ENCODE measurements at regions not wholly inside any gene's neighbourhood (a gene's known extent, or its start where the extent isn't known, plus 50 kb on each side); places are given as distances from the start of the nearest gene placed in this dataset.
"Not testable (repeated sequence)": the region's sequence is repeated elsewhere in the genome, so short reads cannot be mapped to it uniquely, and the experiment has no call there.

DNA sequence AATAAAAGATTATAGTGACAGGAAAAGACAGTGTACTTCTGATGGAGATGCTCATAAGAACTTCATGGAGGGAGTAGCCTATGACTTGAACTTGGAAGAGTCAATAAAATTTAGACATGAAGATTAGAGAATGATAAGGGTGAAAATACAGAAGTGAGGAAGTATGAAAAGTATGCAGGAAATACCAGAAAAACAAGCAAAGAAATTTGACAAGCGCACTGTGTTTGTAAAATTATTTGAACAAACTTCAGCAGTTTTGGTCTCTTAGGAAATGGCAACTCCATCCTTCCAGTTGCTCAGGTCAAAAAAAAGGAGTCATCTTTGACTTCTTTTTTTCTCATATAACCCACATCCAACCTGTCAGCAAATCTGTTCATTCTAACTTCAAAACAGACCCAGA is 864.0 kb upstream of the ZEB2 start:
- no peak for DNase-seq

DNA sequence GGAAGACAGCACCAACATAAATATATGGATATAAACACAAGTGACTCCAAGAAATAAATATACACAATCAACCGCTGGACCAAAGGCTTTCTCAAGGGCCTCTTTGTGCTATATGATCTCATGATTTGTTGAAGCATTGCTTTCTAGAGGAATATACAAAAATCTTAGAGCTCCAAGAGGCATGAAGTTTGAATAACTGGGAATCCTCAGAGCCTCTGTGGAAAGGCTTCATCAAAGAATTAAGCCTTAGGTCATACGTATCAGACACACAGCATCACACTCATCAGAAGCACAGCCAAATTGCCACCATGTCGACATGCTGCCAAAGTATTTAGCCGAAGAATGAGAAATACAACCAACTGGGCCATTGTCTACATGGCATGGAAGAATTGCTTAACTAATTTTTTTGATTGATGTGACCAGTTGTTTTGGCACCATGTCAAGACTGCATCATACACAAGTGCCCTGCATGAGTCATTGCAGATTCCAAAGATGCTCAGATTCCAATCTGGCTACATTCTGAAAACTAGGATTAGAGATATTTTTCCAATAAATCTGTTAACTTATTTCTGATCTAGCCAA is 860.6 kb upstream of the ZEB2 start:
- peak; percentile 59 for DNase-seq

DNA sequence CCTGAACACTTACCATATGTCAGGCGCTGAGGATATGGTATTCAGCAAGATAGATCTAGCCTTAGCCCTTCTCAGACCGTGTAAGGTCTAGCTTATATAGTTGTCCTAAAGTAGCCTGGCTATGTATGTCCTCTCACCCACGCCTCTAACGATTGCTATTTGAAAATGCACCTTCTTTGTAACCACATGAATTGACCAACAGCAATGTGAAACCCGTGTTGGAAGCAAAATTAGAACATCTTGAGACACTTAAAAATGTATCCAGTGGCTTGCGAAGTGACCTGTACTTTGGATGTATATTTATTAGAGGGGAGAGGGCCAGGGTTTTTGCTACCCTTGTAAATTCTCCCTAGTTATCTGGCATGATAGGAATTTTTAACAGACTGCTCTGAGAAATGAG is 860.0 kb upstream of the ZEB2 start:
- no peak for DNase-seq

DNA sequence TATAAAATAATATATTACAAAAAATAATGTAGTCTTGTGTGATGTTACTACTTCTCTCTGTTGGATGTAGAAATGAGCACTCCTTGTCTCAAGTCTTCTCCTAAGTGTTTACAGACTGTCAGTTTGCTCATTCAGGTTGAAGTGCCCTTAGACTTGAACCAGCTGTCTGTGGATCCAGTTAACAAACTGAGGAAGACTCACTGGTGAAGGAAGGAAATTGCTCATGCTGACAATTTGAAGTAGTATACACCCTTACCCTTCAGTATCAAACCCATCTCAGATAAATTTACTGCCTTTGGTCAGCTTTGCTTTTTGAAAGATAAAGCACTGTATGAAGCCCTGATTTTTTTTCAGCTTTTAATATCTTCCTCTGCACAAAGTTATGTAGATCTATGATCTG is 854.2 kb upstream of the ZEB2 start:
- no peak for DNase-seq

DNA sequence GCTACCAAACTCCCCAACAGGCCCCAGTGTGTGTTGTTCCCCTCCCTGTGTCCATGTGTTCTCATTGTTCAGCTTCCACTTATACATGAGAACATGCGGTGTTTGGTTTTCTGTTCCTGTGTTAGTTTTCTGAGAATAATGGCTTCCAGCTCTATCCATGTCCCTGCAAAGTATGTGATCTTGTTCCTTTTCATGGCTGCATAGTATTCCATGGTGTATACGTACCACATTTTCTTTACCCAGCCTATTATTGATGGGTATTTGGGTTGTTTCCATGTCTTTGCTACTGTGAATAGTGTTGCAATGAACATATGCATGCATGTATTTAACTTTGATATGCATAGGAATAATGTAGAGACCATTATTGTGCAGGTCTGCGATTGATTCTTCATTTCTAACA is 847.4 kb upstream of the ZEB2 start:
- not testable (repeated sequence) for DNase-seq

DNA sequence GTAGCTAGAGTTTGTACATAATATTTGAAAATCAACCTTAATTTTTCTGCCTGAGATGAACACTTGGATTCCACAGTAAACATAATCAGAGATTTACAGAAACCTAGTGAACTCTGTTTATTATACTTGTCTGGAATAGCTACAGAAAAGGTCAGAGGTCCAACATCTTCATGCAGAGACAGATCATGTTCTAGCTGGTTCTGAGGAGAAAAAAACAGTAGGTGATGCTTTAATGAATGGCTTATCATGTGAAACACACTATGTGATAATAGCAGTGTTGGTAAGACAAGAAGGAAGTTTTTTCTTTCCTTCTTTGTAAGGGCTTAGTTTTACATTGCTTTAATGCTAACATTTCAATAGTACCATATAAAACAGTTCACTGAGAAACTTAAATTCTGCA is 846.4 kb upstream of the ZEB2 start:
- no peak for DNase-seq

DNA sequence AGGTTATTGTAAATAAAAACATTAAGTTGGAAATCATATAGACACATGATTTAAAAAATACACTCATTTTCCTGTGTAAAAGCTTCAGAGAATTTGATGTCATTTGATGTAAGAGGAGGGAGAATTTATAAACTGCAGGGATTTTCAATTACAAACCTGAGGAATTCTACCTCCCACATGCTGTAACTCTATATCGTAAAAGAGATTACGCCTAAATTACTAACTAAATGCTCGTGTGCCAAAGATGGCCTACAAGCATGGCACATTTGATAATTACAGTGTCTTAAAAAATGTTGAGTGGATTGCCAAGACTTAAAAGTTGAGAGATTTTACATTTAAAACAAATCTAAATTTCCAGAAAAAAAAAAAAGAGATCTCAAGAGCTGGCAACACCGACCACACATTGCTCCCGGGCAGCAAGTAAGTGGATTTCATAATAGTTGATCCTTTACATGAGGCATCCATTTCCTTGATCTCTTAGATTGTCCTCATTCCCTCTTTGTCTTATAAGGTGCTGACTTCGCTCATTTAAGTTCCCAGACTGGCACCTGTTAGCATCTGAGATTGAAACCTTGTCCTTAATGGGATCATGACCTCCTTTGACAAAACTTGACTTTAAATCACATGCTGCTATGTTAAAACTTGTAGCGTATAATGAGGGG is 840.3 kb upstream of the ZEB2 start:
- no peak for DNase-seq

DNA sequence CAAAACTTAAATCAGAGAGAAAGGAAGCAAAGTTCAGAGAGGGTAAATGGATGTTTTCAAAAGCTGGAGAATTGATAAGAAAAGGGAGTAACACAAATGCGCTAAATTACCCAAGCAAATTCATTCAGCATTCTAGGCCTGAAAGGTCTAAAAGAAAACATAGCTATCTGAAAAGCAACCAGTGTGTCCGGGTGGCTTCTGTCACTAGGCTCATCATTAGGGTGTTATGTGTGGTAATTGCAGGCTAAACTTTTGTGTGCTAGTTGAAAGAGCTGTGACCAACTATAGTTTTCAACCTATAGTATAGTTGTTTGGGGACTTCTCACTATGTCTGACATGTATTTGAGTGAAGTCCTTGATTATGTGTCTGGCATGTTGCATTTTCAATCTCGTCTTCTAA is 839.6 kb upstream of the ZEB2 start:
- DNase-seq, result no peak

DNA sequence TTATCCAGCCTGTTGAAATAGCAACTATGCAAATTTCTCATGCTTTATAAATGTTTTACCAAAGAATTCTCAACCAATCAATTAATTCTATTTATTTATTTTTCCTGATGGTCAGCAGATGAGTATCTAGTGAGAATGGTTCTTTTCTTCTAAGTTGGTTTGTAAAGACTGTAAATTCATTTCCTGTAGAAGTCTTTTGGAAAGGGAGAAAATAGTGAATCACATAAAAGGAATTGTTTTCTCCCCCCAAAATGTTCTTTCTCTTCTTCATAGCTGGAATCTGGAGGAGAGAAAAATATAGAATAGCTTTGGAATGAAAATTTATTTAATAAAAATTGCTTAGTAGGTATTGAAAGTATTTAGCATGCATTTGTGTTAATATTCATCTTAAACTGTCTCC is 836.1 kb upstream of the ZEB2 start:
- no peak for DNase-seq

DNA sequence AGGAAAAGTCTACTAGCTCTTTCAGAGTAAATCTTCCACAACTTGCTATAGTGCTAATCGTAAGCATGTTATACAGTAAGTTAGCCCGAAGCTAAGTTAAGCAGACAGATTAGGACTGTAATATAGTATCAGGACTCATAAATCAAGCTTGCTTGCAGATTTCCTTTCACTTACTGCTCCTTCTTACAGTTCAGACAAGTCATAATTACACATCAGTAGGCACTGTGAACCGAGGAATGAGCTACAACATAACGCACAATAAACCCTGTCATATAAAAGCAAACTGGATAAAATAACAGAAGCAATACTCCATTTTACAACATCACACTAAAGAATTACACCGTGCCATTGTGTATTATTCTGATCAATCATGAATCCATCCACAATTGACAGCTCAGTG is 832.6 kb upstream of the ZEB2 start:
- DNase-seq, result no peak

DNA sequence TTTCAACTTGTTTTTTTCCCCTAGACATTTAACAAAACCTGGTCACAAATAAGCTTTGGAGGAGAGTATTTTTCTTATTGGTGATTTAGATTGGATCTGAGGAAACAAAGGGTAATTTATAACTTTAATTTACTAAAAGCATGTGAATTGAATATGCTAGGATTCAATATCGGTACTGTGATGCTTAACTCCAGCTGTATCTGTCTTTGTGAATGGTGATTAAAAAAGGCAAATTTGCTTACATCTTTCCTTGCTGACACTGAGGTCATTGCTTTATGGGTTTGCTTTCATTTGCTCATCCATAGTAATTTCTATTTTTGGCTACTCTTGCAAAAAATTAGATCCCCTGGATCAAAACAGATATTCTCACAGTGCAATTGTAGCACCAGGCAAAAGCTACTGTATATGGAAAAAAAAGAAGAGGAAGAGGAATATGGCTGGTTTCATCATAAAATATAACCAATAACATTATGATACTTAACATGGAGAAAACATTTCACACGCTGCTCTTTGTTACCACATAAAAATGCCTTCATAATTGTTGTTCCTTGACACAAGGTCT is 832.0 kb upstream of the ZEB2 start:
- DNase-seq, result no peak

DNA sequence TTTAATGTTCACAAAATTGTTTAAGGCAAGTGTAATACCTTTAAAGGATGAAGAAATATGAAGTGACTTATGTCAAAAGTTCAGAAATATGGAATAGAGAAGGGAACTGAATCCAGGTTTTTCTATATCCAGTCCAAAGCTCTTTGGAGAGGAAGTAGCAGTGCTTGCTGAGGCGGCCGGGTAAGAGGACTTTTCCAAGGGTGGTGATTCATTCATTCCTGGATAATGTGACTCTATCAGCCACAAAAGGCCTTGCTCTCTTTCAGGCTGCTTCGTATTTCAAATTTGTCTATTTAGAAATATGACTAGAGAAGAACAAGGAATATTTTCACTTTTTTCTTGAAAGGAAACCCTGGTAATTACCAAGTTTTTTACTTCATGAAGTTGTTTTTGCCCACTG is 830.1 kb upstream of the ZEB2 start:
- DNase-seq, result no peak

DNA sequence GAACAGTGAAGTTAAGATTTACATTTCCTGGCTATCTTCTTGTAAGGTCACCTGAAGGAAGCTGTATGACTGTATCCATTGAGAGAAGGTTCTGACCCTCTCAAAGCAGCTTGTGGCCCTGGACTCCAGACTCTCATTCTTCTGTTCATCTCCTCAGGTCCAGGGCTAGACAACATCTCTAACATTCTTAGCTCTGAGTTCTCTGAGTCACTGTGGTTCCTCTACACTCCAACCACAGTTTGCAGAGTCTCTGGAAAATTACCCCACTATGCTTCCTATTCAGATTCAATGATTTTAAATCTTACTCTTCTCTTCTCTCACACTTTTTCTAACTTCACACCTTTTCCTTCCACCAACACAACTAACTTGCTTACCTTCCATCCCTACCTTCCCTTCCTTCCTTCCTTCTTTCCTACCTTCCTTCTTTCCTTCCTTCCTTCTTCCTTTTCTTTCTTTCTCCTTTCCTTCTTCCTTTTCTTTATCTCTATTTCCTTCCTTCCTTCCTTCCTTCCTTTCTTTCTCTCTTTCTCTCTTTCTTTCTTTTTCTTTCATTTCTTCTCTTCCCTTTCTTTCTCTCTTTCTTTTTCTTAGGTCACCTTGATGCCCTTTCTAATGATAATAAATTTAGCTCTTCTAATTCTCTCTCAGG is 824.3 kb upstream of the ZEB2 start:
- no peak for DNase-seq

DNA sequence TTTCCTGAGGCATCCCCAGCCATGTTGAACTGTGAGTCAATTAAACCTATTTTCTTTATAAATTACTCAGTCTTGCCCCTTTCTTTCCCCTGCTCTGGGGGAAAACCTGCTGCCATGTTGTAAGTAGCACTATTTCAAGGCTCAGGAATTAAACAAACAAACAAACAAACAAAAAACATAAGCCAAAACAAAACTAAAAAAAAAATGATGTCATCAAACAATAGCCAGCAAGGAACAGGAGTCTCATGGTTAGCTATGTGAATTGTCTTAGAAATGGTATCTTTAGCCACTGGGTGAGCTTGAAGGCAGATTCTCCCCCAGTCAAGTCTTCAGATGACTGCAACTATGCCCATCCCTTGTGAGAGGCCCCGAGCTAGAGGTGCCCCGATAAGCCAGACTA is 823.4 kb upstream of the ZEB2 start:
- no peak for DNase-seq

DNA sequence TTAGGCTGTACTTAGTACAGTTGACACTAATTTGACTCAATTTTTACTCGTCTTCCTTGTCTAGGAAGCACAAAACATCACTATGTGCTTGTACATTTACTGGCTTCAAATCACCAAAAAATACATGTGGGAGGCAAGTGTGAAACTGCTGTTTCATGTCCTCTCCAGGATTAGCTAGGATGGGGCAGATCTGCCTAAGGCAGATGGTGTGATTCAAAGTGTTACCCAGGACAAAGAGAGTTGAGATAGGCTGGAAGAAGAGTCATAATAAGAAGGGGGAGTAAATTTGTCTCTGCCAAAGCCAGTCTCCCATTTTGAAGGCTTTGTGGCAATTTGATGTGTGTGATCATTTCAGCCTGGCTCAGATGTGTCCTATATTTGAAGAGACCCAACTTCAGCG is 821.6 kb upstream of the ZEB2 start:
- no peak for DNase-seq

DNA sequence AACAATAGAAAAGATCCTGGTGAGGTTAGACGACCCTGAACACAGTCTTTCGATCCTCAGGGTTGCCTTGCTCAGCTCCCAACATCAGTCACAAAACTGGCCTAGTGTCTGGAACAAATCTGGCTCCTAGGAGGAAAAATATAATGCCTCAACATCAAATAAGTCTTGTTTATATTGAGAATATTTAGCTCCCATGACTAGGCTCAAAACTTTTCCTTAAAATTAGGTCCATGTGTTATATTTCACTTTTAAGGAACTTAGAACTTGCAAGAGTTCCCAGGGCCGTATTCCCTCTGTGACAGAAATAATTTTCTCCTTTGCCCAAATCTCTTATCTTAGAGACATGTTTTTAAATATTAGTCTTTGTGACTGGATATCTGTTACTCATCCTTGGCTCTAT is 819.7 kb upstream of the ZEB2 start:
- DNase-seq, result no peak

DNA sequence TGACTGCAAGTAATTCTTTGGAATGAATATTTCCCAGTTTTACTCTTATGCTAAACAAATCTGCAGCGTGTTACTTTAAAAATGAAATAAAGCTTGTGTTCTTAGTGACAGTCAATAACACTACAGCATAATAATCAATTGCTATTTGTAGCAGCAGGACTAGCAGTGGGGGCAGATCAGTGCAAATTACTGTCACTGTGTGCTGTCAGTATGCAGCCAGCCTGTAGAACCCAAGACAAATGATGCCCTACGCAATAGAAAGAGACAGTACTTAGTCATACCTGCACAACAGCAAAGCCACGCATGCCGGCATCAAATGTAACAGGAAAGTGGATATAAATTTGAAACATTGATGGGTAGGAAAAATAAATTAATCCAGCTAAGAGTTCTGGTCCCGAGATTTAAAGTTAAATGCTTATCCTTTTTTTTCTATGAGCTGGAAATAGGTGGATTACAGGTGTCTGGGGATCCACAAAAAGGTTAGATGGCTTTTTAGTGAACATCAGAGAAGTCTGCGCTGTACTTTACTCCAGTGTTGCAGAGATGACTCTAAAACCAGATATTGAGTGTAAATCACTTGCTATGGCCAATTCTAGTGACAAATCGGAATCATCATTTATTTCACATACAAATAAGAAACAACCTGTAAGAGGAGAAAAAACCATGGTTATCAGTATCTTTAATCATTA is 812.4 kb upstream of the ZEB2 start:
- no peak for DNase-seq

DNA sequence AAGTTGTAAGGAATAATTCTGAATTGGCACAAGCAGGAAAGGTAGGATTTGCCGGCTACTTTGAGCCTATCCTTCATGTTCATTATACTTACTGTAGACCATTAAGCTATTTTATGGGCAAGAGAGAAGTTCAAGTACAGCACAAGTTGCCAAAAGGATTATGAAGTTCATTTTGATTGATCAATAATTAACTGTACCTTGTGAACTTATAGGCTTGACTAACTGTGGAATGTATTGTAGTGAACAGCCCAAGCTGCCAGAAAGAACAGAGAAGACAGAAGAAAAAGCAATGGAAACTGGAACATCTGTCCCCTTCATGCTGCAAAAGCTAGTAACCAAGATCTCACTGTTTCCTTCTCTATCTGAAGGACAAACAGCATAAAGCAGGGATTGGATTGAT is 810.1 kb upstream of the ZEB2 start:
- no peak for DNase-seq

DNA sequence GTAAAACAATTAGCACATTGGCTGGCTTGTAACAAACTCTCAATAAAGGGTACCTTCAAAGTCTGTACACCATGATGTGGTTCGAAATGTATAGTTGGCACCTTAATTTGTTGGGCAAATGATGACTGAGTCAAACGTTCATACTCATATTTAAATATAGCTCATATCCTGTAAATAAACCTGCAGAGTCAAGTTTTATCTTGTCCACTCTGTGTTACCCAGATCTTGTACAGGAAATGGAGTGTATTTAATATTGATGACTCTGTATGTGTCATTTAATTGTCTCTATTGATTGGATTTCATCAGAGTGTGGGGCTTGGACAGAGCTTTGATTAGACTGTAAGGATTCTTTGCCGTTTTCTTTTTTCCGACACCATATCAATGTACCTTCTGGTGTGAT is 805.6 kb upstream of the ZEB2 start:
- DNase-seq, result no peak

DNA sequence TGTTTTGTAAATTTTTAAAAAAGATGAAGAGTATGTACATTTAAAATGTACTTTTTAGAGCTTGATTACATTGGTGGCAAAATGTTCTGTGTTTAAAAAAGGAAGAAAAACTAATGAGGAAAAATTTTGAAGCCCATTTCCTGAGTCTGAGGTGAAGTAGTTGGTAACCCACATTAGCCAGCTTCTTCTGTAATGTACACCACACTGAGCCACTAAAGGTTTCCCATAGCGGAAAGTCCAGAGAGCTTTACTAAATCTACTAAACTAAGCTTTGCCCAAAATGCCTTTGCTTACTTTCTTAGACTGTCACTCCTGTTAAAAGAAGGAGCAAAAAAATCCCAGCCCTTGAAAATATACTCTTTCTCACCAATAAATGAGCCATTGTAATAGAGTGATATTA is 804.8 kb upstream of the ZEB2 start:
- no peak for DNase-seq

DNA sequence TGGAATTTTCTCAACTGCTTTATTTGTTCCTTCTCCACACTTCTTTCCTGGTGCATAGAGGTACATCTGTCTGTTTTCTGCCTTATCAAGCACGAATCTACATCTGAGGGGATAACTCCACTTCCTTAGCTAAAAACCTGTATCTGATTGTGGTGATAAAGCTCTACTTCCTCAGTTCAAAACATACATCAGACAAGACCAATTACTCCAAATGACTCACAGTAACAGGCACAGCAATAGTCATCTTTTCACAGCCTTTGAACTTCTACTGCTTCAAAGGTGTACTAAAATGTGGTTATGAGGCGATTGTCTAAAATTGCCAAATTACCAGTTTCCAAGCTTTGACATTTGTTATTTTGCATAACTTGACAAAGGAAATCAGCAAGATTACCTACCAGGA is 803.6 kb upstream of the ZEB2 start:
- no peak for DNase-seq

DNA sequence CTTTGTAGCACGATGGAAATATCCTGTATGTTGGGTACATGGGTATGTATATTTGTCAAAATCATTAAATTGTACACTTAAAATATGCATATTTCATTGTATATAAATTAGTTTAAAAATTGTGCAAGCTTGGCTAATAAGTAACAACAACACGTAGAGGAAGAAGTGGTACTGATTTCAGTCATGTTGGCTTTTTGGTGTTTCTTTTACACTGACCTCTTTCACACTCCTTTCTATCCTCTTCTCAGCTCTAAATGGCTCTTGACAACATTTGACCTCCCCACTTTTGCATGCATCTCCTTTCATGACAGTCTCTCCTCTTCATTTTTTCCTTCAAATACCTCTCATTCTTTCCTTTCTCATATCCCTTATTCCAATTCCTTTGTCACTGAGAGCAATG is 801.4 kb upstream of the ZEB2 start:
- DNase-seq, result no peak

DNA sequence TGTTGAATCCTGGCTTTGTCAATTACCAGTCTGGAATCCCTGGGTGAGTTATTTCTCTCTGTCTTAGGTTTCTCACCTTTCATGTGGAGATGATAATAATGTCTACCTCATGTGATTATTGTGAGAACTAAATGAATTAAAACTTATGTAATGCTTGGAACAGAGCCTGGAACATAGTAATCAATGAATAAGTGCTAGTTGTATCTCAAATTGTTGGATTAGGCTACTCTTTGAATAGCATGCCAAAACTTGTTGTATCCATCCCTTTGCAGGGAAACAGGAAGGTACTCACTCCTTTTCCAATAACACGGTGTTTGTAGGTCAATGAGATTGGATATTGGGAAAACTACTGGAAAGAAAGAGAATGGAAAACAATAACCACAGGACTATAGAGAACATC is 796.6 kb upstream of the ZEB2 start:
- no peak for DNase-seq

DNA sequence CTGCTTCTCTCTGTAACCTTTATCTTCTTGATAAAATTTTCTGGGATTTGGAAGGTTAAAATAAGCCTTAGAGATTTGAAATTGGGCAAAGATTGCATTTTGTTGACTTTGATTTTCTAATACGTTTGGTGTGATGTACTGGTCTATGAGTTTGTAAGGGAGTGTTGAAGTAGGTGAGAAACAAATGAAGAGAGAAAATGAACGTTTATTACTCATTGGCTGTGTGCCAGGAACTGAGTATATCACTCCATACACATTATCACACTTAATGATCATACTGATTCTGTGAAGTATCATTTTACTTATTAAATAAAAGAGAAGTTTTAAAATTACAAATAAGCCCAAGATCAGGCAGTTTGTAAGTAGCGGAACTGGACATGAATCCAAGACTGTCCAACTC is 795.1 kb upstream of the ZEB2 start:
- DNase-seq, result no peak
